NCI-H82 treated with DMSO at 0.1 percent for 48 hours (cell line): ENCODE measurements at regions not wholly inside any gene's neighbourhood (a gene's known extent, or its start where the extent isn't known, plus 50 kb on each side); places are given as distances from the start of the nearest gene placed in this dataset.
"Not testable (repeated sequence)": the region's sequence is repeated elsewhere in the genome, so short reads cannot be mapped to it uniquely, and the experiment has no call there.

ENCODE experiments used
- DNase-seq: peaks from one replicate; lab custom pipeline; 2025; ENCODE audit not compliant: unreplicated experiment; lab: John Stamatoyannopoulos, UW

DNA sequence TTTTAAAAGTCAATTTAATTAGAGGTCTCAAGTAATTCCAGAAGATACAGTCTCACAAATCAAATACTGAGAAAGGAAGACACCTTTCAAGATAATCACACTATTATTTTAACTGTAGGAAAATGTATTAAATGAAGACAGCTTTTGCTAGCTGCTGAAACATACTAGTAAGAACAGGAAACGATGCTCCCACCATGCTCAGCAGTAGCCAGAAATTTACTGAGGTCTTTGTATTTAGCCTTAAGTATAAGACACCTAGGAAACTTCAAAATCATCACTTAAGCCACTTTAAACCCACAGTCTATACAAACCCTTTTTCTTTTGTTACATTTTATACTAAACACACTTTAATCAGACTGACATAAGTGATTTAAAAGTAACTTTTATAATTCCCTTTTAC is 72.7 kb upstream of the NPIPB12 start:
- DNase-seq, result not testable (repeated sequence)

DNA sequence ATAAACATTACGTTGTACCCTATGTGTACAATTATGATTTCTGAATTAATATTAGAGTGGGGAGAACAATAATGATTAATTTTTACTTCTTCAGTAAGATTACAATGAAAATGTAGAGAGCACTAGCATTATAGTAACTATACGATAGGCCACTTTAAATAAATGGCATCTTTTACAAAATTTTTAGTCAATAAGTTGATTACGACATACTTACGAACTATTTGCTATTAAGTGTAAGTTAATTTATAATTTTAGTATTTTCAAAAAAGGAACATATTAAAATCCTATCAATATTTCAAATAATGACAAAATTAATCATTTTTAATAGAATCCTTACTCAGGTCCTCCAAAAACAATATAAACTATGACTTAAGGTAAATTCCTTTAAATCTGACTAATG is 75.6 kb upstream of the NPIPB12 start:
- DNase-seq, result not testable (repeated sequence)

DNA sequence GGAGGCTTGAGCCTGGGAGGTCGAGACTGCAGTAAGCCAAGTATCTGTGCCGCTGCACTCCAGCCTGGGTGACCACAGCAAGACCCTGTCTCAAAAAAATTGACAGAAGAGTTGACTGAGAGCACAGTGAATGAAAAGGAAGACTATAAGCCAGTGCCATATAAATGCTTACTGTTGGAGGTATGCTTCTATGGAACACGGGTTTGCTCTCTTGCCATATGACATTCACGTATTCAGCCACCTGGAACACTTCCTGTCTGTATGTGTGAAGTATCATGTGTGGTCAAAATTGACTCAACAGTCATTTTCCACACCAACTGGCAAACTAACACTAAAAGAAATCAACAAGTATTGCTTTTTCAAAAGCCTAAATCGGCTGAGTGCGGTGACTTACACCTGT is 71.1 kb upstream of the SPN start:
- DNase-seq, result not testable (repeated sequence)

DNA sequence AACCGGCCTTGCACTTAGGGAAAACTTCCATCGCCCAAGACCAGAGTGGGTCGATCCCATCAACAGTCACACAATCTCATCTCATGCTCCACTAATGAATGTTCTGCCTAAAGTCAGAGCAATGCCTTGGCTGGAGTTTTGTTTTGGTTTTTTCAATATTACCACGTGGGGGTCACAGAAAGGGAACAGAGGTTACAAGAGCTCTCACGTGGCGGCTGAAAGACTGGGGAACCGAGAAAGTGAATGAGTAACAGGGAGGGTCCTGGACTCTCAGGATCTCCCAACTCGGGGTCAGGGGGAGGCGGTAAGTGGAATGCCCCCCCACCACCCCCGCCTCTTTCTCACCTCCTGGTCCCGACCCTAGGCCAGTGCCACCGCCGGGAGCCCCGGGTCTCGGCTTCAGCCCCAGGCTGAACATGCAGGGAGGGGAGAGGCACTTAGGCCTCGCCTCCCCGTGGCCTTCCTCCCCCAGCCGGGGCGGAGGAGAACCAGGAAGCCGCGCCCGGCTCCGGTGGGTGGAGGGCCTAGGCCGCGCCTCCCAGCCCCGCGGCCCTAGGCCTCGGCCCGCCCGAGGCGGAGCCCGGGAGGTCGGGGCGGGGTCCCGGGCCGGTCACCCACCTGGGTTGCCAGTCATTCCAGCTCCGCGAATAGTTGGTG is 68.7 kb upstream of the SPN start:
- not testable (repeated sequence) for DNase-seq

DNA sequence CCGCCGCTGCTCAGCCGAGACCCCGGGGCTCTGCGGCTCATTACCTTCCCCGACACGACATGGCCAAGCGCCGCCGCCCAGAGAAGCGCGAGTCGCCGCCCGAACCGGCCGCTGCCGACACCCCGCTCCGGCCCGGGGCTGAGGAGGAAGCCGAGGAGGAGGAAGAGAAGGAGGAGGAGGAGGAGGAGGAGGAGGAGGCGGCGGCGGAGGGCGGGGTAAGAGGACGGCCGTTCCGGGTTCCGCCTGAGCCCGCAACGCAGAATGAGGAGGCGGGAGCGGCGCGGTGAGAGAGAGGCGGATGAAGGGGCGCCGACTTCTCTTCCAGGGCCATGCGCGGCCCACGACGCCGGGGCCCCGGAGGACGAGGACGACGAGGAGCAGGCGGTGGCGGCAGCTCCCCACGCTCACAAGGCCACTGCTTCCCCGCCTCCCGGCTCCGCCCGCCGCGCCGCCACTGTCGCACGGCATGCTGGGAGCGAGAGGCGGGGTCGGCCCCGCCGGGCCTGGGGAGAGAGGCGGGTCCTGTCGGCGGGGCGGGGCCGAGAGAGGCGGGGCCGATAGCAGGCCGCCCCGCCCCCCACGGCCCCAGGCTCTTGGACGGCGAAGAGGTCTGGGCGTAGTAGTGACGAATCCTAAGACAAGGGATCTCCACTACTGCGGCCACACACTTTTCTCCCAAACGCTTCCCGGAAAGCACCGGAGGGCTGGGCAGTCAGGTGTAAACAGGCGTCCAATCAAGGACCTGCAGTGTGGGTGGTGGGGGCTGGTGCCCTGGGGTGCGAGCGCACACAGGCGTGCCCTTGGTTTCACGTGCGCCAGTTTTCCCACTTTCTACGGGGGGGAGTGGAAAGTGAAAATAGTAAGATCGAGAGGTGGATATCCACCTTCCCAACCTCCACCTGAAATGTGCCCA is 67.9 kb upstream of the SPN start:
- peak; percentile 29 for DNase-seq

DNA sequence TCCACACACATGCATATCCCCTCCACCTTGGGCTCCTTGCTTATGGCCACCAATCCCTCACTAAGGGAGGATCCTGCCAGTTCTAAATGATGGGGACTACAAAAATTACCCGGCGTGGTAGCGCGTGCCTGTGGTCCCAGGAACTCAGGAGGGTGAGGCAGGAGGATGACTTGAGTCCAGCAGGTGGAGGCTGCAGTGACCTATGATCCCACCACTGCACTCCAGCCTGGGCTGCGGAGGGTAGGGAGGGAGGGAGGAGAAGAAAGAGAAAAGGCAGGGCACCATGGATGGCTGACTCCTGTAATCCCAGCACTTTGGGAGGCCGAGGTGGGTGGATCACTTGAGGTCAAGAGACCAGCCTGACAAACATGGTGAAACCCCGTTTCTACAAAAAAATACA is 66.0 kb upstream of the SPN start:
- not testable (repeated sequence) for DNase-seq

DNA sequence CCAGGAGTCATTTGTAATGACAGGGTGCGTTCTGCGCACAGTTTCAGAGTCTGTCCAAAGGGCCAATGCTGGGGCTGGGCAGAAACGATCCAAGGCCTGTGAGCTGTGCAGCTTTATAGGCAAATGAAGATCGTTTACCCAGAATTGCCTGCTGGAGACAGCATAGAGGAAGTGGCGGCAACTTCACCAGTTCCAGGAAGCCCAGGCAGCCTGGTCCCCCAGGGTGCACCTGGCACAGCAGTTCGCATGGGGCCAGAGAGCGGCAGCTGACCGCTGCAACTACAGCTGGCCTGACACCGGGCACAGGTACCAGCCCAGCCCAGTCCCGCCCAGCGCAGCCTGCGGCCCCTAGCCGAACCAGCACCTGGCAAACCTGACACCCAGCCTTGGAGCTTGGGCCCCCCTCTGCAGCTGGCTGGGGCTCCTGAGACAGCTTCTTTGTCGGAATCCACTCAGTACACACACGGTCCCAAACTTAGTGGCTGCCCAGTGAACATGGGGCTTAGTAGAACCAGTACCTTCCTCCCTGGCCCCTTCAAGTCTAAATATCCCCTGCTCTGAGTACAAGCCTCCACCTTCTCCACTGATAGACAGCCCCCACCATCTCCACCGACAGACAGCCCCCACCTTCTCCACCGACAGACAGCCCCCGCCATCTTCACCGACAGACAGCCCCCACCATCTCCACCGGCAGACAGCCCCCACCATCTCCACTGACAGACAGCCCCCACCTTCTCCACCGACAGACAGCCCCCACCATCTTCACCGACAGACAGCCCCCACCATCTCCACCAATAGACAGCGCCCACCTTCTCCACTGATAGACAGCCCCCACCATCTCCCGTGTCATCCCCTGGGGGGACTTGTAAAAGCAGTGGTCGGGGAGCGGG is 62.7 kb upstream of the SPN start:
- not testable (repeated sequence) for DNase-seq

DNA sequence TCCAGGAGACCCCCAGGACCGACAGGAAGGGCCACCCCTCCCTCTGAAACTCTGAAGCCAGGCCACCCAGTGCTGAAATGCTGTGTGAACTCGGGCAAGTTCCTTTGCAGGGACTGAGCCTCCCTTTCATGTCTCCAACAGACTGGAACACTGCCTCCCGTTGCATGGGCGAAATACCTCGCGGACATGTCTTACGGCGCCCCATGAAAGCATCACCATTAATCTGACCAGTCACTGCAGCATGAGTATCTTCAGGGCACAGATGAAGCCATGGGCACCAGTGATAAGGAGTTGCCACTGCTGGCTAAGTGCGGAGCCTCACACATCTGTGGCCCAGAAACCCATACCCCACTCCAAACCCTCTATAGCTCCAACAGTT is 60.8 kb upstream of the SPN start:
- not testable (repeated sequence) for DNase-seq

DNA sequence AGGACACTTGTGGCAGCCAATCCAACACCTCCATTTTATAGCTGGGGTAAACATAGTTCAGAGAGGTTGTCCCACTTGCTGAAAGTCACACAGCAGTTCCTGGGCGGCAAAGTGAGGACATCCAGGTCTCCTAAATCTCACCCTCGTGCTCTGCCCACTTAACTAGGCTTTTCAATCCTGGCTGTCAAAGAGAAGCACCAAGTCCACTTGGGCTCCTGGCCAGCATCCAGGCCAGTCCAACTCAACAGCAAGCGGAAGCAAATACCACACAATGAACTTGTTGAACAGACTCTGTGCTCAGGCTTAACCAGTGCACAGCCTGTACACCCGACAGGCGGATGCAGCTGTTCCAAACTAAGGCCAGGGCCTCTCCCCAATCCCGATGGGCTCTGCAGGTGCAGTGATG is 60.4 kb upstream of the SPN start:
- not testable (repeated sequence) for DNase-seq

DNA sequence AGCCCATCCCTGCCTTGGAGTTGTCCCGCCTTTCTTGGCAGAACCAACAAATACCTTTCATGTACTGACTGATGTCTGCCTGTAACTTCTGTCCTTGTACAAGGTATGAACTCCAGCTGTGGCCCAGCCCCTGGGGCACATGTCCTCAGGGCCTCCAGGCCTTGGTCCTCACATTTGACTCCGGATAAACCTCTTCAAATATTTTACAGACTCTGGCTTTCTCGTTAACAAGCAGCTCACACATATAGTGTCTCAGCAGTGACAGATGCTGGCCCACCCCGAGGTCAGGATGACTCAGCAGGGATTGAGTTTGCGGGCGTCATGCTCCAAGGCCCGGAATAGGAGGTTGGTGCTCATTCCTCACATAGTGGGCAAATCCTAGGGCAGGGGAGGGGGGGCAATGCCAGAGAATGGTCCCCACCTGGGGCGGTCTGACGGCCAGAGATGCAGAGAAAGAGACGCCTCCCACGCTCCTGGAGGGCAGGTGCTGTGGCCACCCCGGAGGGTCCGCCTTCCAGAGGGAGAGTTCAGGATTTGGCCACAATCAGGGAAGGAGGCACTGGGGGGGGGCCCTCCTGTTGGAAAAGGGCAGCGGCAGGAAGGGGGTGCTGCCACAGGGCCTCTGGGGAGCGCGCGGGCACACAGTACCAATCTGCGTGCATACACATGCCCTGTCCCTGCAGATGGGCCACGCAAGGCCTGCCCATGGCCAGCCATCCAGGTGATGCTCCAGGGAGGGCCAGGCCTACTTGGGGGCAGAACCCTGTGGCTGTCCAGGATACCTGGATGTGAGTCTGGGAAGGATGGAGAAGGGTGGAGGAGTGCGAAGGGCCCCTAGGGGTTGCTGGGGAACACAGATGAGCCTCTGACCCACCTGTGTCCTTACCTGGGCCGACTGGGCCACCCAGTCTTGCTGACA is 58.2 kb upstream of the SPN start:
- DNase-seq, result not testable (repeated sequence)

DNA sequence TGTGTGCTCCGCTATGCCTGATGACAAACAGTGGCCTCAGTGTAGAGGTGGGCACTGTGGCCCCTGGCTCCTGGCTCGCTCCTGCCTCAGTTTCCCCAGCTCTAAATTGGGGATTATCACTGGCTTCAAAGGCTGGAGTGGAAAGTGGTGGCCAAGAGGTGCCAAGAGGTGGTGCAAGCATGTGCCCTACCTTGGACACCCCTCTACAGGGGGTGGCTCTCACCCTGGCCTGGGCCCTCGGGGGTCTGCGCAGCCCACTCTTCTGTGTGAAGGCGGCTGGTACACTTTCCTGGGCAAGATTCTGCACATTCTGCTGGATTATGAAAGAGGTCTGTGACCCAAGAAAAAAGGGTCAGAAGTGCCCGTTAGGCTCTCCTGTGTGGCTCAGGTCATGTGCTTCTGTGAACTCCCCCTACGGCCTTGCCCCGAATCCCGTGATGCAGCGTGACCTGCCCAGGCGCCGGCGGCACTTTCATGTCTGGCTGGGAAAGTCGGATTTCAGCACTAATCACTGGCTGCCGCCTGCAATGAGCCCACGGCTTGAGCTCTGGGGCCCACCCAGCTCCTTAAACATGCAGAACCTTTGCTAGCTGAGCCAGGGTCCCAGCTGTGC is 57.3 kb upstream of the SPN start:
- not testable (repeated sequence) for DNase-seq

DNA sequence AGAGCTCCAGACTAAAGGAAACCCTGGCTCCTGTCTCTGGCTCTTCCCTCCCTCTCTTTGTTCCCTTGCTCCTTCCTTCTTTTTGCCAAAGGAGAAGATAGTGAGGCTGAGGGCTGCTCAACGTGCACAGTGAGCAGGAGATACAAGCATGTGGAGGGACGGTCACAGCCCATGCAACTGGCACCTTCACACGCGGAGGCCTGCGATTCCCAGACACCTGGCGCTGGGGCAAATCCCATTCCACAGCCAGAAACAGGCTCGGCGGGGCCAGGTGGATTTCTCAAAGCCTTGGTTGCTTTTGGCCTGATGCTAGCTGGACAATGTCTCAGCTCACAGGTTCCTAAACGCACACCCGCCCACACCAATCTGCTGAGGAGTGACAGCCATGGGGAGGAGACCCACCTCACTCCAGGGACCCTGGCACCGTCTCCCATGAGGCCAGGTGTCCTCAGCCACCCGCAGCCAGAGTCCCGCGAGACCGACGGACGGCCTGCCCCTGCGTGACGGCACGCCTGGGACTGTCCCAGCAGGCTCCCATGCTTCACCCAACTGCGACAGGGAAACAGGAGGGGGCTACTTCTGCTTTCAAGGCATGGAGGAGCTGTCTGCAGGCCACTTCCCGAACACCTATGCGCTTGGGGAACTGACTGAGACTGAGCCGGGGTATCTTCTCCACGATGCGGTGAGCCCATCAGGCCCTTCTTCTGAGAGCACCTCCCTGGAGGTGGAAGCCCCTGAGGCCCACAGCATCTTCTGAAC is 56.2 kb upstream of the SPN start:
- DNase-seq, result not testable (repeated sequence)

DNA sequence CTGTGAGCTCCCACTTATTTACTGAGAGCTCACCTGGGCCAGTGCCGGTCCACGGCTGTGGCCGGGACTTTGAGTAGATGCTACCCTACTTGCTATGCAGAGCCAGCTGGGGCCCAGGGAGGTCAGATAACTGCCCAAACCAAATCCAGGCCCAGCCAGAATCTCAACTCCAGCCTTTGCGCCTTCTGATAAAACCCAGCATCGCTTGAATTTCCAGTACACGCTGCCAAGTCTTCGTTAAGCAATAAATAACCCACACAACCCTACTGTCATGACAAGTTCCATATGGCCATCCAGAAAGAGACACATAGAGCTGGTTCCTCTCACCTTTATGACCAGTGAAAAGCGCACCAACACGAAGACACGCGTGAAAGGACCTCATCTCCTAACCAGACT is 55.6 kb upstream of the SPN start:
- DNase-seq, result not testable (repeated sequence)

DNA sequence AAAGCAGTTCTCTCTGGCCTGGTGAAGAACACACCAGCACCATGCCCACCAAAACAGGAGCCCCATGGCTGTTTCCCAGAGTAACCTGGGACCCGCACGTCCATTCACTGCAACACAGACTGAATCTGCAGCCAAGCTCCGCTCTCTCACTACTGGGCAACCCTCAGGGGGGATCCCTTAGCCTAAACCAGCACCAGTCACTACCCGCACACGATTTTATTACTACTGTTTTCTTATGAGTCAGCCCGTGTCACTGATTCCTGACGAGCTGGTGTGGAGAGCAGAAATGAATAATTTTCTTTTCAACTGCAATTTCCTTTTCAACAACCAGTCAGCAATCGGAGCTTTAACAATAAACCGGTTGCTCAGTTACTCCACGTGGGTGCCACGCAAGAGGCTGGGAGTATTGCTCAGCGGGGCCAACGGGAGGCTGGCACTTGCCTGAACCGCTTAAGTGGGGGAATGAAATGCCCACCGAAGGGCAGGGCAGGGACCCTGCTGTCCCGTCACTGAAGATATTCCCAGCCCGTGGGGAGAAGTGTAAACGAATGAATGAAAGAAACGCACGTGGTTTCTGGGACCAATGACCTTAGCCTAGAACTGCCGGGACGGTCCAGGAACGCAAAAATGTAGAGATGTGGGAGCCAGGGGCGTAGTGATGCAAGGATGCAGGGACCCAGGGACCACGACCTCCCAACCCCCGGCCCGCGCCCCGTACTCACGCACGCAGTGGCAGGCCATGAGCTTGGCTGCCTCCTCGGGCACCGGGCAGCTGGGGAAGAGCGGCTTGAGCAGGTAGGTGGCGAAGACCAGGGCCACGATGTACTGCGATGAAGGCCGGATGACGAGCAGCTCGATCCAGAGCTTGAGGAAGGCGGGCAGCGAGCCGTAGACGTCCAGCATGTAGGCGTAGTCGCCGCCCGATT is 50.4 kb upstream of the SPN start:
- not testable (repeated sequence) for DNase-seq
